Mucosa of descending colon (tissue), 3 donors: ENCODE measurements at regions not wholly inside any gene's neighbourhood (a gene's known extent, or its start where the extent isn't known, plus 50 kb on each side); places are given as distances from the start of the nearest gene placed in this dataset.

ENCODE experiments used
- ATAC-seq: fragments of 200-7000 bp; cut with Tn5 transposase; one replicate; pipeline ENCODE4 v1.9.1; 2020; ENCODE audit warnings: mild to moderate bottlenecking, moderate library complexity
- DNase-seq, 3 donors: peaks; one replicate each; pipeline ENCODE4 v3.0.0-alpha.2; 2020
- H3K36me3 ChIP-seq: fragments of 200-600 bp; one replicate; pipeline ENCODE4 v1.8.0; 2021; ENCODE audit warnings: low read depth, mild to moderate bottlenecking
- H3K4me1 ChIP-seq: fragments of 200-600 bp; one replicate; pipeline ENCODE4 v1.8.0; 2021; ENCODE audit warnings: low read depth, mild to moderate bottlenecking
- H3K4me3 ChIP-seq: fragments of 200-600 bp; one replicate; pipeline ENCODE4 v1.8.0; 2021; ENCODE audit warnings: mild to moderate bottlenecking
- H3K9me3 ChIP-seq: fragments of 200-600 bp; one replicate; pipeline ENCODE4 v1.8.0; 2021; ENCODE audit warnings: mild to moderate bottlenecking
- intact Hi-C, 2 donors: fragments of 100-400 bp; cut with DNase I in 1 of 2; cut with micrococcal nuclease in 1 of 2; formaldehyde crosslinking; loops; one replicate each; pipeline versions ENCODE4 v1.11.0 to v1.11.1; 2022; cut with DNase I, micrococcal nuclease
- TF ChIP-seq, protein P1 (sequence below): fragments of 200-600 bp; IDR thresholded peaks from one replicate; pipeline ENCODE4 v1.8.0; 2022; ENCODE audit warnings: antibody characterized with exemption, mild to moderate bottlenecking
- donor health status: DM: no; HTN: no; CAD: no; lungs with moderate emphysema.
- donor health status: DM: no; HTN: no; CAD: no.
- donor health status: DM: no; HTN: yes; CAD: no.

DNA sequence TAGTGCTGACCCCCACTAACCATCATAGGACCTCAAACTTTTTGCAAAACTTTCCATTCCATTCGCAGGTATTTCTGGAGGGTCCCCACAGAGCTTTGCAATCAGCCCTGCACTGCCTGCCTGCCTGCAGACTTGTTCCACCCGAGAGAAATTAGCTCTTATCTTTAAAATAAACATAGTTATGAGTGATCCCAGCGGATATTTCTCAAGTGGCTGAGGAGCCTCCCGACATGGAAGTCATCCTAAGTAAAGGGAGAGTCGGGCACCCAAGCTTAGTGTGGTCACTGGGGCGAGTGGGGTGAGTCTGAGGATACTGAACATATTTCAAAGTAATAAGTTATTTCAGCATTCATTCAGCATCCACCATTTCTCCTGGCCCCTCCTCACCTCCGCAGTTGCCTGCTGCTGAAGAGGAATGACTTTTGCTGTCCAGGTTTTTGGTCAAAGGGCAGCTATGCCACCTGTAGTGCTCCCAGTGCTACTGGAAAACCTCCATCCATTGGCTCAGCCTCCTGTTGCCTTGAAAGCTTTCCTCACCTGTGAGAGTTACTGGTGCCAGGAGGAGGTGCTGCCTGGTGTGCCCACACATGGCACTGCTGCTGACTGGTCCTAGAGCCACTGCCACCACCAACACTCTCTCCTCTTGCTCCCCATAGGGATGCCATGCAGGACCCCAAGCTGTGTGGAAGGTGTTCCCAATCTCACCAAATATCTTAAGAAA, 89.7 kb upstream of the PCSK1 start:
- no peaks in the 10 kb centered on the region for H3K36me3 ChIP-seq
- intact Hi-C loops: no loop called here
- H3K9me3 ChIP-seq: no peaks in the 10 kb centered on the region
- TF ChIP-seq, protein P1, sequence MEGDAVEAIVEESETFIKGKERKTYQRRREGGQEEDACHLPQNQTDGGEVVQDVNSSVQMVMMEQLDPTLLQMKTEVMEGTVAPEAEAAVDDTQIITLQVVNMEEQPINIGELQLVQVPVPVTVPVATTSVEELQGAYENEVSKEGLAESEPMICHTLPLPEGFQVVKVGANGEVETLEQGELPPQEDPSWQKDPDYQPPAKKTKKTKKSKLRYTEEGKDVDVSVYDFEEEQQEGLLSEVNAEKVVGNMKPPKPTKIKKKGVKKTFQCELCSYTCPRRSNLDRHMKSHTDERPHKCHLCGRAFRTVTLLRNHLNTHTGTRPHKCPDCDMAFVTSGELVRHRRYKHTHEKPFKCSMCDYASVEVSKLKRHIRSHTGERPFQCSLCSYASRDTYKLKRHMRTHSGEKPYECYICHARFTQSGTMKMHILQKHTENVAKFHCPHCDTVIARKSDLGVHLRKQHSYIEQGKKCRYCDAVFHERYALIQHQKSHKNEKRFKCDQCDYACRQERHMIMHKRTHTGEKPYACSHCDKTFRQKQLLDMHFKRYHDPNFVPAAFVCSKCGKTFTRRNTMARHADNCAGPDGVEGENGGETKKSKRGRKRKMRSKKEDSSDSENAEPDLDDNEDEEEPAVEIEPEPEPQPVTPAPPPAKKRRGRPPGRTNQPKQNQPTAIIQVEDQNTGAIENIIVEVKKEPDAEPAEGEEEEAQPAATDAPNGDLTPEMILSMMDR: no peak
- H3K4me1 ChIP-seq: no peaks in the 10 kb centered on the region
- H3K4me3 ChIP-seq: no peak overlapping the region
- DNase-seq: no peak
- ATAC-seq: no peak

DNA sequence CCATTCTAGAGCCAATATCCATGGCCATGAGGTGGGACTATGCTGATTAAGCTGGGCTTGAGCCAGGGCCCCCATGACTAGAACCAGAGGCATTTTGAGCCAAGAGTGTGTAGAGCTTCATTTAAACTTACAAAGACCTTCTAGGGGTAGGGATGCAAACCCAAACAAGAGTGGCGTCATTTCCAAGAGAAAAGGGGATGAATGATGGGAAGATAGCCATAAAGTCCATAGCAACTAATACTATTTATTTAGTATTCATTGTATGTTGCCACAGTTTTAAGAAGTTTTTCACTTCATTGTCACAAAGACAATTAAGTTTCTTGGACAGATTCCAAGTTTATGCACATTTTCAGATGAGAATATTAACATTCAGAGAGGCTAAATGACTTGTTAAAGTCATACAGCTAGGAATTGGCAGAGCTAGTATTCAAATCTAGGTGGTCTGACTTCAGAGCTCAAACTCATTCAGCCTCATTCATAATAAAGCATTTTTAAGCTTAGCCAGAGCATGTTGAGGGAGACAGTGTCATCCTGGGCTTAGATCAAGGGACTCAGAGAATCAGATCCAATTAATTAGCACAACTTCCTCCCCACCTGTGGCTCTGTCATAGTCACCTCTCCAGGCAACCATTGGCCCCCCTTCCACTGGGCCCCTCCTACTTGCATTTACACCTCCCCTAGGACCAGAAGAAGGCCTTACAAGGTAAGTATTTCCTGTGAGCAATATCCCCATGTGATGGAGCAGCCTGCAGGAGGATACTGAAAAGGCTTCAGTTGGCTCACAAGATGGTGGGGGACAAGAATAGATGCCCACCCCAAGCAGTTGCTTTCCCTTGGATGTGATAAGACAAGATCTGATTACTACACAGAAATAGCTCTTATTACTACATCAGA, 95.0 kb upstream of the PCSK1 start:
- no peaks in the 10 kb centered on the region for H3K4me1 ChIP-seq
- intact Hi-C loops: no loop called here
- H3K36me3 ChIP-seq: no peaks in the 10 kb centered on the region
- ATAC-seq: no peak
- TF ChIP-seq, protein P1: no peak
- H3K4me3 ChIP-seq: no peak overlapping the region
- no peak for DNase-seq
- no peaks in the 10 kb centered on the region for H3K9me3 ChIP-seq

DNA sequence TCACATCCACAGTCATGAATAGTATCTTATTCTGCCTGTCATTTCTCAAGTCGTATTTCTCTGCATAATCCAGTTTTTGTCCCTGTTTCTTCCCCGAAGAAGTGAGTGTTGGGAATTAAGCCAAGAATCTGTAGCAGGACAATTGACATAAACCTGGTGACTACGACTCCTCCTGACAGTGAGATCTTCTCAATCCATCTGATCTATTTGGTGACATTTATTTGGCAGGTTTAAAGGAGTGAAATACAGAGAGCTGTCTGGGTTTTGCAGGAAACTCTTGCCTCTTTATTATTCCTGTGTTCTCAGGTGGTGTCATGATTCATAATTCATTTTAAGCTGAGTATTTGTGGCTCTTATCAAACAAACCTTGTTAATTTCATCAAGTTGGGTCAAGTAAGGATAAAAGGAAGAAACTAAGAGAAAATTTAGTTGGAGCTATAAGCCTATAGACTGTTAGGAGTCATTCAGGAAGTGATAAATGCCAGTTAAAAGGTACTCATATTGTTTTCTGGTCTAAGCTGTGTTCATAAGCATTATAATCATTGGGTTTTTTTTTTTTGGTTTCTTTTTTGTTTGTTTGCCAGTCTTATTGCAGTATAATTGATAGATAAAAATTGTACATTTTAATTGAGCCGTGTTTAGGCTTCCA, 95.9 kb upstream of the PCSK1 start:
- TF ChIP-seq, protein P1: no peak
- ATAC-seq (no peak), DNase-seq (no peak)
- intact Hi-C loops: no loop called here
- no peaks in the 10 kb centered on the region for H3K9me3 ChIP-seq
- H3K36me3 ChIP-seq: no peaks in the 10 kb centered on the region
- no peaks in the 10 kb centered on the region for H3K4me1 ChIP-seq
- H3K4me3 ChIP-seq: no peak overlapping the region

DNA sequence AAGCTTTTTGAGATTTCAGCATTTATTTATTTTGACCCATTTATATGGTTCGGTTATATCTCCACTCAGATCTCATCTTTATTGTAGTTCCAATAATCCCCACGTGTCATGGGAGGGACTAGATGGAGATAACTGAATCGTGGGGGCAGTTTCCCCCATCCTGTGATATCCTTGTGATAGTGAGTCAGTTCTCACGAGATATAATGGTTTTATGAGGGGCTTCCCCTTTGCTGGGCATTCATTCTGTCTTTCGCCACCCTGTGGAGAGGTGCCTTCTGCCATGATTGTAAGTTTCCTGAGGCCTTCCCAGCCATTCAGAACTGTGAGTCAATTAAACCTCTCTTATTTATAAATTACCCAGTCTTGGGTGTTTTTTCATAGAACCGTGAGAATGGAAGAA, 96.5 kb upstream of the PCSK1 start:
- no peaks in the 10 kb centered on the region for H3K36me3 ChIP-seq
- DNase-seq: no peak
- TF ChIP-seq, protein P1: no peak
- ATAC-seq: no peak
- no peaks in the 10 kb centered on the region for H3K9me3 ChIP-seq
- no peak overlapping the region for H3K4me3 ChIP-seq
- intact Hi-C loops: no loop called here
- H3K4me1 ChIP-seq: no peaks in the 10 kb centered on the region

DNA sequence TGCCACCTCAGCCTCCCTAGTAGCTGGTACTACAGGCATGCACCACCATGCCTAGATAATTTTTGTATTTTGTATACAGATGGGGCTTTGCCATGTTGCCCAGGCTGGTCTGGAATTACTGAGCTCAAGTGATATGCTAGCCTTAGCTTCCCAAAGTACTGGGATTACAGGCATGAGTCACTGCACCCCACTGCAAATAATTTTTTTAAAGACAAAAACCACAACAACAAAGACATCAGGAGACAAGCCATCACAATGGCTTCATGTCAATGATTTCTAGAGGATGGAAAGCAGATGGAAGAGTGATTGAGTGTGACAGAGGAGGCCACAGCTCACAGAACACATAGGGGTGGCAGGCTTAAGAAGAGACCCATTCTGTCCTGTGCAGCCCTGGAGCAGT, 97.9 kb upstream of the PCSK1 start:
- intact Hi-C loops: no loop called here
- Histone ChIP-seq H3K4me3 (no peak overlapping the region), H3K36me3 (no peaks in the 10 kb centered on the region), H3K4me1 (no peaks in the 10 kb centered on the region), H3K9me3 (no peaks in the 10 kb centered on the region)
- TF ChIP-seq, protein P1: no peak
- DNase-seq (no peak), ATAC-seq (no peak)
